ENCODE measurements at regions not wholly inside any gene's neighbourhood (a gene's known extent, or its start where the extent isn't known, plus 50 kb on each side); places are given as distances from the start of the nearest gene placed in this dataset.
"Not testable (repeated sequence)": the region's sequence is repeated elsewhere in the genome, so short reads cannot be mapped to it uniquely, and the experiment has no call there.

DNA sequence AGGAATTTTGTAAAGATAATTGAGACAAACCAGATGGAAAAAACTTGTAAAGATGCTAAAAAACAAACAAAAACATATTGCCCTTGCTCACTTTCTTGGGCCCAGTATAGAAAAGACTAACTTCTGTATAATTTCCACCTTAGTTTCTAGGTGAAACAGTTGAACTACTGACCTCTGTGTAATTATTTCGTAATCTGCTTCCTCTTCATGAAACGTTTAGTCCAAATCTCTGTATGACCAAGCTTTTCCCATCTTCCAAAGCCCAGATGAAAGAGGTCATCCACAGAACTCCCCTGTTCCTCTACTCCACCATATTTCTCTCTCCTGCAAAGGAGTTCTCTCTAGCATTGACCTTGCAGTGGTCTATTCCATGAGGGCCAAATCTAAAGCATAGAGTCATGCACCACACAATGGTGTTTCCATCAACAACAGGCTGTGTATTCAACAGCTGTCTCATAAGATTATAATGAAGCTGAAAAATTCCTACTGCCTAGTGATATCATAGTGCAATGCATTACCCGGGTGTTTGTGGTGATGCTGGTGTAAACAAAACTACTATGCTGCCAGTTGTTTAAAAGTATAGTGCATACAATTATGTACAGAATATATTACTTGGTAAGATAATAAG lies 647.6 kb downstream of the TNS3 start:
- no peak for DNase-seq (ENCODE audit: low read depth)

DNA sequence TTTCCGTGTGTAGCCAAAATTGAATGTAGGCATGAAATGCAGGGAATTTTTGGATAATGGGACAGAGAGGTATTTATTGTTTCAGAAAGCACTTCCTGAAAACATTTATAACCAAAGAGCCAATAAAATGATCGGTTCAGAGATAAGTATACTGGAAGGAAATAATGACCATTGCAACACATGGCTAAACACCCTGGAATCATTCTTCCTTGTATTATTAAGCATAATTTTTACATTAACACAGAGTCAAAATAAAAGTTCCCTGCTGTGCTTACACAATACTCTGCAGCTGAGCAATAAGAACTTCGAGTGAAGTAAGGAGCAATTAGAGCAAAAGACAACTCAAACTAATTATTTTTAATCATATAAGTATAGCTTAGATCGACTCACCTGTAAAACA lies 648.3 kb downstream of the TNS3 start:
- peak; percentile 42 for DNase-seq (ENCODE audit: low read depth)

DNA sequence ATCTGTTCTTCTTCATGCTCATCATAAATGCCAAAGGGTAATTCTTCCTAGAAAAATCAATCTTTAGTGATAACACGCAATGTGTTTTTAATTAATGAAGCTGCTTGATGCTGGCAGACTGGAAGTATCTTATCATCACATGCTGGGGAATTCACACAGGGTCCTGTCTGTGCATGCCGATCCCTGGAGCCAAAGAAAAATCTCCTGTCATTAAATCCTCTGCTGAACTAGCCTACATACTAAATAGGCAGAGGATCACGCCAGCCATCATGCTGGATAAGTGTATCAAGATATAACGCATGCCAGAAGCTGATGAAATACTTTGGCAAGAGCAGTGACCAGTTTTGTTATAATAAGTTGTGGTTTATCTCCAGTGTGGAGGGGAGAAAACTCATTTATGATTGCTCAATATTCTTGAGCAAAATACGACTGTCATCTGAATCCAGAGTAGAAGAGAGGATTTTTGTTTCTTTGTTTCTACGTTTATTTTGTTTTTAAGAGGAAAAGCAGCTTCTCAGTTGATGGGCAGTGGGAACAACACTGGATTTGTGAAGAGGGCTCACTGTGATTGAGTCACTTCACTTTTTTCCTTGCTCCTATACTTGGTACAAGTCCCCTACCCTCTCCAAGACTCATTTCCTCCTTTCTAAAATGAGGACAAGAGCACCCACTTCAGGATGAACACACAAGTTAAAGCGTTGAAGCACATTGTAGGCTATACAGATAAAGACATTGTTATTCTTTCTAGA lies 649.1 kb downstream of the TNS3 start:
- peak; percentile 97 for DNase-seq (ENCODE audit: low read depth)

DNA sequence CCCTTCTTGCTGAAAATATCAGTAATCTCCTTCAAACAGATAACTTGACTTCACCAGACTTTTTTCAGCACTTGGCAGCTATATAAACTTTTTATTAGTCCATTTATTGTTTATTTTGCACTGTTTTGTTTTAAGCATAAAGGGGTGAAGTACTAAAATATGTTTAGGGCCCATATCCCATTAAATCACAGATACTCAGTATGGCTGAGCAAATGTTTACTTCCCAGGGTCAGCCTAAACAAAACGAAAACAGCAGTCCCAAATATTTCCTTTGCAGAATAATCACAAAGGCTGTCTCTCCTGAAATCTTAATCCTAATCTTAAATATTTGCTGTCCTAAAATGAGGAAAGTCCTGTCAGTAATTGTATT lies 649.6 kb downstream of the TNS3 start:
- DNase-seq (ENCODE audit: low read depth), result no peak

DNA sequence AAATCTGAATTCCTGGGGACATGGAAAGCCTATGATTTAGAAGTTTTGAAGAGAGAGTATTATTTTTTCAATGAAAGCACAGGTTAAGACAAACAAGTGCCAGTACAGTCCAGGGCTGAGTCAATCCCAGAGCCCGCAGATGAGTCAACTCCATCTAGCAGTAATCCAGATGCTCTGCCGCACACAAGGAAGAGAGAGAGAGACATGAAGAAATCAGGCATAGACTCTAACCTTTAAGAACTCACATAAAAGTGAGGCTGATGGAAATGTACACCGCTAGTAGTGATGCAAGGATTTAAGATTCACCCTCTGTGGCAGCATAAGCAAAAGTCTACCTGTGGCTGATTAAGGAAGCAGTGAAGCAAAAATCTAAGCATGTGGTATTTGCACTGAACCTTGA lies 651.5 kb downstream of the TNS3 start:
- peak; percentile 93 for DNase-seq (ENCODE audit: low read depth)

DNA sequence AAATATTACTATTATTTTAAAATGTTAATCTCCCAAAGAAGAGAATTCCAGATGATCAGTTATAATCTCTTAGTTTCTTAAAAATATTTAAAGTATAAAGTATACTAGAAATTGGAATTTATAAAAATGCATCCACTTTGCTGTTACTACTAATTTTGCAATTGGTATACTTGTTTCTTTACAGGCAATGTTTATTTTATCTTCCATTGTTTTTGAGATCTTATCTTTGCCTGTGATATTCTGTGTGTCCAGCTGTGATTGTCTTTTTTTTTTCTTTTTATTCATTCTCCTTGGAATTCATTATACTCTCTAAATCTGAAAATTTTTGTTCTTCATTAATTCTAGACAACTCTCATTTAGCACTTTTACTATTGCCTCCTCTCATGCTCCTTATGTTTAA lies 652.6 kb downstream of the TNS3 start:
- no peak for DNase-seq (ENCODE audit: low read depth)

DNA sequence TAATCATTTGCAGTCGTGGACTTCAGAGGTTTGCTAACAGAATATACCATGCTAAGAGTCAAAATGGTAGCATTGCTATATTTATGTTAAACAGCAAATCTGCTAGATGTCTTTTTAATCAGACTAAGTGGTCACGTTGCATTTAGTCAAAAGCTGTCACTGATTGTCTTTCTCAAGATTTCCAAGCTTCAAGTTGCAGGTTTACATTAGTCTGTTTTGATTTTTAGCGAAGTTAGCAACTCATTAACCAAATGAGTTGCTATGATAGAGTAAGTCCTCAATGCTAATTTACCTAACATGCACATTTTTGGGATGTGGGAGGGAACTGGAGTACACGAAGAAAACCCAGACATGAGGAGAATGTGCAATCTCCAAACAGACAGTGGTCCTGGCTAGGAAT lies 653.2 kb downstream of the TNS3 start:
- no peak for DNase-seq (ENCODE audit: low read depth)

DNA sequence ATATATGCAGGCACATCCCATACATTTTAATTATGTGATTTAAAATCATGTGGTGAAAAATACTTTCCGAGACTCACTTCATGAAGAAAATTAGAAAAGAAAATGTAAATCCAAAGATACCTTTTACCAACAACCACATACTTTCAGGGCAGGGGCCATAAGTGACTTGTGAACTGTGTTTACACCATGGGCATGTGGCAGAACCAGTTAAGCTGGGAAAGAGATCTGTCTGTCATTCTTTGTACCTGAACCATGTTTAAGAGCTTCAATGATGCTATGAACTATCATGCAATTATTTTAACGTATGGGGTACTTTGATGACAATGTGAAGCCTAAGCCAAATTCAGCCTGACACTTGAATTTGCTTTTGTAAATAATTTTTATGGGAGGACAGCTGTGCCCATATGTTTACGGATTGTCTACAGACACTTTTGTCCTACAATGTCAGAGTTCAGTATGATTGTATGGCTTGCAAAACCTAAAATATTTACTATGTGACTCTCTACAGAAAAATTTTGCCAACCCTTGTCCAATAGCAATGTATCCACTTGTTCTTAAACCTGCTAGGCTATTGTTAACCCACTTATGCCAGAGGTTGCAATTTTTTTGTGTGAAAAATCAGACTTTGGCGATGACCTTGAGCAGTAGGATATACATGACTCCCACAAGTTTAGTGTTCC lies 654.6 kb downstream of the TNS3 start:
- DNase-seq (ENCODE audit: low read depth), result no peak

DNA sequence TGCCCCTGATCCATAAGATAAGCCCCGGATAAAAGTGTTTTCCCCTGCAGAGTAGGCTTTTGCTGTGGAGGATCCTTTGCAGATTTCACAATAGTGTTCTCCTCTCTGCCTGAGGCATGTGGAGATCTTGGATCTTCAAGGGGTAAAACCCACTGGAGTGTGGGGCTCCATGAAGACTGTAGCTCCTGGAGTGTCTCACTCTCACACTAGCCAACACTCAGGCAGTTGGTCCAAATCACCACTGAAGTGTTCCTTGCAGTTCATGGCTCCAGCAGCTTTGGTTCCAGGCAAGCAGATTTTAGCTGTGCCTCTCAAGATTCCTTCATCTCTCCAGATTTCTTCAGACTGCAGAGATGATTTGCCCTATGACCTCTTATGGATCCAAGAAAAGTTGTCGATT lies 665.3 kb downstream of the TNS3 start:
- no peak for DNase-seq (ENCODE audit: low read depth)

DNA sequence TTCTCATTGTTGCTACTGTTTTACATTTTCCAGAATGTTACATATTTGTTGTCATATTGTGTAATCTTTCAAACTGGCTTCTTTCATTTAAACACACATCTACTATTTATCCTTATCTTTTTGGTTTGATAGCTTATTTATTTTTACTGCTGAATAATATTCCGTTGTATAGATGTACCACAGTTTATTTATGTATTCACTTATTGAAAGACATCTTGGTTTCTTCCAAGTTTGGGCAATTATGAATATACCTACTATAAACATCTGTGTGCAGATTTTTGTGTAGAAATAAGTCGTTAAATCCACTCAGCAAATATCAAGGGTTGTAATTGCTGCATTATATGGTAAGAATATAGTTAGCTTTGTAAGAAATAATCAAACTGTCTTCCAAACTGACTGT lies 669.2 kb downstream of the TNS3 start:
- DNase-seq (ENCODE audit: low read depth), result no peak

DNA sequence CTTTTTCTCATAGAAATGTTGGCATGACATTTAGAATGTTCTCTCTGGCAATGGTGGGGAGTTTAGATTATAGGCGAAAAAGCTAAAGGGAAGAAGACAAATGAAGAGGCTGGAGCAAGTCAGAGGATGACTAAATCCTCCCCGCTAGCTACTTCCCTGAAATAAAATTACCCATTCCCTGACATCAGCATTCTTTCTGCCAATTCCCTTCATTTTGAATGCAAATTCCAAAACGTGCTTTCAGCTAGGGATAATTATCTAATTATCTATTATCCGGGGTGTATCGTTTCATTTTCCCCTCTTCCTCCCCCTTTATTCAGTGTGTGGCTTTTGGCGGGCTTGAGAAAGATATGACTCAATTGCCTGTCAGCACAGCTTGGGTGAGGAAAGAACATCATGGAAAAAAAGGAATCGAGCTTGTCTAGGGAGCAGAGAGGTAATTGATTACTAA lies 672.3 kb downstream of the TNS3 start:
- peak; percentile 57 for DNase-seq (ENCODE audit: low read depth)

DNA sequence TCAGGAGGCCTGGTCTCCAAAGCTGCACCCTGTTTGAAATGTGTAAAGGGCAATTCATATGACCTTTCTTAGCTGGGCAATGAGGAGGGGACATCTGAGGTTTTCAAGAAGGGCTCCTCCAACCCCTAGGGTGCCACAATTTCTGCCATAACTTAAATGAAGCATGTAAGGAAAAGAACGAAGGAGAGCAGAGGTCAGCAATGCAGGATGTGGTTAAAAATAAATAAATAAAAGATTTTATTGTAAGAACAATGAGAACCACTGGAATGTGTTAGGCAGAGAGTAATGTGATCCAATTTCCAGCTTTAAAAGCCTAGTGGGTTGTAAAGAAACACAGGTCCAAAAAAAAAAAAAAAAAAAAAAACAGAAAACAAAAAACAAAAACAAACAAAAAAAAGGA lies 673.1 kb downstream of the TNS3 start:
- DNase-seq (ENCODE audit: low read depth), result peak; percentile 71

DNA sequence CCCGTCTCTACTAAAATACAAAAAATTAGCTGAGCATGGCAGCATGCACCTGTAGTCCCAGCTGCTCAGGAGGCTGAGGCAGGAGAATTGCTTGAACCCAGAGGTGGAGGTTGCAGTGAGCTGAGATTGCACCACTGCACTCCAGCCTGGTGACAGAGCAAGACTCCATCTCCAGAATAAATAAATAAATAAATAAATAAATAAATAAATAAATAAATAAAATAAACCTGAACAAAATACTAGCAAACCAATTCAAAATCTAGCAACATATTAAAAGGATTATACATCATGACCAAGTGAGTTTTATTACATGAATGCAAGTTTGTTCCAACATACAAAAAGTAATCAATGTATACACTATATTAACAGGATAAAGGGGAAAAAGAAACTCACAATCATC lies 677.4 kb downstream of the TNS3 start:
- not testable (repeated sequence) for DNase-seq (ENCODE audit: low read depth)

DNA sequence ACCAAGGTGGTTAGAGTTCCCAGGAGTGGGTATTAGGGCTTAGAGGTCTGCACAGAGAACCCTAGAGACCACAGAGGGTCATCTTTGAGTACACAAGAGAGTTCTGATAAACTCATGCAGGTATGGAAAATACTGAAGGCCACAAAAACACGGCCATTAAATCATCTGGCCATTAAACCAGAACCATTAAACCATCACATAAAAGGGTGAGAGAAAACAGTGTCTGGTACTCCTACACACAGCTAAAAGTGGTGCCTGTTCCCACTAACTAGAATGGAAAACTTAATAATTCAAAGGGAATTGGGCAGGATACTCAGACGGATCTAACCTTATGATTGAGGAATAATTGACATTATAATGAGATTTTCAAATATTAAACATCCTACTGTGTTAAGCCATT lies 679.4 kb downstream of the TNS3 start:
- DNase-seq (ENCODE audit: low read depth), result no peak

DNA sequence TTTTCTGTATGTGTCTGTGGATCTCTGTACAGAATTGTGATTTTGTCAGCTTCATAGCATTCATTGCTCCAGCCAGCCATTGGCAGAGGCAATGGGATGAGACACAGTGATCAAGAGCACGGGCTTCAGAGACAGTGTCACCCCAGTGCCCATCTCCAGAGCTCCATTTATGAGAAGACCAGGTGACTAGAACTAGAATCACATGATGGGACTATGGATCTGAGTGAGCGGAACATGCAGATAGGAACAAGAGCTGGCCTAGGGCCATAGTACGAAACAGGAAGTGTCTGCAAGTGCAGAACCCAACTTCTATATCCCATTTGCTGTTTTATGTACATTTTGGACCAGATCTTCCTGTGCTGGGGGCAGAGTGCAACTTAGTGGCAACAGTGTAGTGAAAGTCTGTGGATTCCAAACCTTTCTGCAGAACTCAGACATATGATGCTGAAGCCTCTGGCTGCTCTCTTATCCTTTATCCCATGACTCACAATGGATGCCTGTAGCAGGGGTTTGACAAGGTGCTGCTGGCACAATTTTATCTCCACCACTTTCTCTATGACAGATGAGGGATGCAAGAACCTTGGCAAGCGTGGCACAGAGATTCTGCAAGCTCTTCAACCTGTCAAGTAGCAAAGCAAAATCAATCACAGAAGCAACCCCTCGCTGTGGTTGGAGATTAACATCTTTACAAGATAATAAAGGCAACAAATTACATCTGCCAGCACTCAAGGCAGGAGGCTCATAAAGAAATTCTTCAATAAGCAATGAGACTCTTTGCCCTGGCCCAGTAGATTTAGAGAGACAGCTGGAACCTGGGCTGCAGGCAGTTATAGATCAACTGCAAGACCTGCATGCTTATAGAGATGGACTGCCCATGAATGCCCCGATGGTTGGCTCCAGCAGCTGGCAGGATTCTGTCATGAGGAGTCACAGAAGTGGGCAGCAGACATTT lies 681.3 kb downstream of the TNS3 start:
- no peak for DNase-seq (ENCODE audit: low read depth)

DNA sequence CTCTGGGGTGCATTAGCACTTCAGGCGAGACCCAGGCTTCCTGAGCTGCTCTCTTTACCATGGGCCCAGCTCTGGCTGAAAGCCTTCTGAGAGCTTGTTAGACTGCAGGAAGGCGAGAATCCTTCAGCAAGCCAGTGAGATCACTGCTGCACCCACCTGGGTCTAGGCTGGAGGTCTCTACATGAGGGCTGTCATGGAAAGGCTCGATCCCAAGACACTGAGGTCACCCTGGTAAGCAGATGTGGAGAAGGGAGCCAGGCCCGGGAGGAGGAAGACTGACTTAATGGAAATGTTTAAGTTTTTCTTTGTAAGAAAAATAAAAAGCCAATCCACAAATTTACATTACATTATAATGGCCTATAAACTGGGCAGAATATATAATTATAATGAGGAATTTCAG lies 684.5 kb downstream of the TNS3 start:
- no peak for DNase-seq (ENCODE audit: low read depth)

DNA sequence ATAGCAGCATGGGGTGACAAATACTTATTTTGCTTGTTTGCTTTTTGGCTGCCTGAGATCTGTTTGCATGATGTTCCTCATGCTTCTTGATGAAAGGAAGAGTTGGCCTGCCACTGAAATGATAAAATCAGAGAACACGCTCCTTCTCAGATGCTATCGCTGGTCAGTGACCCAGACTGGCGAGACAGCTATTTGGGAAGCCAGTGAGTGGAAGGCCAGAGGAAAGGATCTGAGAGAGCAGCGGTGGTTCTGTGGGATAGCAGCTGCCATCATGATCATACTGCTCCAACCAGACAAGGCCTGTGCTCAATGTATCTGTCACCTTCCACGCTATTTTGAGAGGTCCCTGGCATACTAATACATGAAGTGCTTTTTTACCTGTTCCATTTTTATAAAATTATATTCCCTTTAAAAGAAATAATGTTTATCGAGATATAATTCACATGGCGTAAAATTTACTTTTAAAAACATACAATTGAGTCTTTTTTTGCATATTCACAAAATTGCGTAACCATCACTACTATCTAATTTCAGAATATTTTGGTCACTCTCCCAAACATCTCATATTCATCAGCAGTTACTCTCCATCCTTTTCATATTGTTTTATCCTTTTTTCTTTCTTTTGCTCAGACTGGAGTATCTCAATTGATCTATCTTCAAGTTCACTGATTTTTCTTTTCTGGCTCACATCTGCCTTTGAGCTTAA lies 695.1 kb downstream of the TNS3 start:
- DNase-seq (ENCODE audit: low read depth), result no peak

DNA sequence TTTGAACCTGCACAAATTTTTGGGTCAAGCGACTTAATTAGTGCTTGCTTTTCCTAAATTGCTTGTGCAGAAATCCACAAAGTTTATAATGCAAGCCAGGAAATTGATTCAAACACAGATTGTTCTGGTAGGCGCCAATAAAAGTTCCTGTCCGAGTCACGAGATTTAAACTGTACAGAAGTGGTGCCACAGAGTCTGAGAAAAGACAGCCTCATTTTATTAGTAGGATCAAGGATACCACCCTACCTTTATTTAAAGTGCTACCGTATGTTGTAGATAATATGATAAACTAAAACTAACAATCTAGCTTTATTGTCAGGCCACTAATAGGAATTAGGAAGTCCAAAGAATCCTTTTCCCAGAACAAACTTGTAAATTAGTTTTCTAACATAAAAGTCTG lies 696.7 kb downstream of the TNS3 start:
- no peak for DNase-seq (ENCODE audit: low read depth)

DNA sequence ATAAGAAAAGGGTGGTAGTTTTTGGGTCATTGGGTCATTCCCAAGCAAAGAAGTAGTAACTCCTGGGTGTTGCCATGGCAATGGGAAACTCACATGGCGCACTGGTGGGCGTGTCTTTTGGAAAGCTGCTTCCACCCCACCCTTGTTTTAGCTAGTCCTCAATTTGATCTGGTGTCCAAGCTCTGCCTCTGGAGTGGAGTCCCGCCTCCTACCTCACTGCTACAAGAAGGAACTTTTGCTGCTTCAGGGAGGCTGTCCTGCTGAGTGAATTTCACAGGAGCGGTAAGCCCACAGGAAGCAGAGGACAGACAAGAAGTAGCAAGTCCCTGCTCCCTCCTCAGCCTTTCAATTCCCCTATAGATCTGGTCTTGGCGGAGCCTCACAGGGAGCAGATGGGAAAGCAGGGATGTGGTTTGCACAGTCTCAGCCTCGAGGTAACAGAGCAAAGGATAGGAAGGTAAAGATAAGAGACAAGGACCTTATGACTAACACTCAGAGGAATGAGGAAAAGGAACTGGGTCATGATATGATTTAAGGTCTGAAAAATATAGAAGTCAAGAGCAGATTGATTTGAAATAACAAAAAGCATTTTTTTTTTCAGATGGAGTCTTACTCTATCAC lies 700.3 kb downstream of the TNS3 start:
- no peak for DNase-seq (ENCODE audit: low read depth)

DNA sequence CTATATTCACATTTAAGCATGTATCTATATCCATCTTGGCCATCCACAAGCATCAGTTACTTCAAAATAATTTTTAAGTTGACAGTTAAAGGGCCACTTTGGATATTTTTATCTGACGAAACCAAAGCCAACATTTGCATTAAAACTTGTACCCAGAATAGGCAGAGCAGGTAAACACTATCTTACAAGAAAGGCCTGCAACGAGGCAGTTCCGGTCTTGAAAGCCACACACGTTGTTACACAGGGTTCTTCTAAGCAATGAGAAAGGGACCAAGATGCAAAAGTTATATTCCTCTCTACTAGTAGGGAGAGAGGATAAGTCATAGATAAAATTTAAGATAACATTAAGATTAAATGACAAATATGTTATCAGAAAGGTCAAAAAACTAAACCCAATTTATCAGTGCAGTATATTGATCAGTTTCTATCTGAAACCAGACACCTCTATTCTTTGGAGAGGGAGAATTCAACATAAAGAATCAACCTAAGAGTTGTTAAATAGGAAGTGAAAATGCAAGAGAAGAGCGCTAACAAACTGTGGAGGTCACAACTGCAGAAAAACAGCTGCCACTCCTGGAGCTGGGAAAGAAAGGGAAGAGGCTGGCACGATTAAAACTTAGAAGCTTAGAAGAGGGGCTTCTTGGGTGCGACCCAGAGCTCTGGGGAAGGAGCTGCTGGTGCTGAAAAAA lies 701.3 kb downstream of the TNS3 start:
- DNase-seq (ENCODE audit: low read depth), result no peak

DNA sequence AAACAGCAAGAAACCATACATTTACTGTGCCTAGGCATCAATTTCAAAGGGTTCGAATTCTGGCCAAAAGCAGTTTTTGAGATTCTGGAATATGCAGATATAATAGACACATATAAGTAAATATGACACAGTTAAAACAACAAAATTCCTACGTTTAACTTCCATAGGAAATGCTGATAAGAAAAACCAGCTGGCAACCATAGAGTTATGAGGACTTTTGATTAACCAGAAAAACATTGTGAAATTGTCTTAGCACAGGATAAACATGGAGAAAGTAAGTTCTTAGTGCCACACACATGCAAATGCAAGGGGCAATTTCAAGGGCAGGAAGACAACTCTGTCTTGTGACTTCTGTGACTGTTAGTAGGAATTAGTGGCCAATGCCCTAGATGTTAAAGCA lies 702.1 kb downstream of the TNS3 start:
- DNase-seq (ENCODE audit: low read depth), result no peak

All from fibroblast of the conjunctiva (primary cell).